ENCODE measurements at regions not wholly inside any gene's neighbourhood (a gene's known extent, or its start where the extent isn't known, plus 50 kb on each side); places are given as distances from the start of the nearest gene placed in this dataset.
A peak's percentile ranks its signal among the peaks of the same experiment; 100 is the strongest.

- no peak overlapping the region for H3K4me3 Mint-ChIP-seq (ENCODE audit: unreplicated experiment)
- H3K36me3 Mint-ChIP-seq (ENCODE audit: low read depth) = peaks cover 2% of the 10 kb centered on the region
- H3K27ac Mint-ChIP-seq (ENCODE audit: unreplicated experiment) = no peak overlapping the region
- H3K4me1 Mint-ChIP-seq (ENCODE audit: low read depth) = no peaks in the 10 kb centered on the region
- peaks cover 4% of the 10 kb centered on the region for H3K27me3 Mint-ChIP-seq (ENCODE audit: low read depth)
- TF ChIP-seq CTCF (IDR thresholded peaks at IDR 0.05) = no peak
- H3K9me3 Mint-ChIP-seq (ENCODE audit: low read depth) = peaks cover 13% of the 10 kb centered on the region
- no peak for DNase-seq (ENCODE audit: low spot score)
These were observed 333.5 kb upstream of the DCN start for GRCh38 chr12:91515944-91516694.

- Mint-ChIP-seq H3K27me3 (ENCODE audit: low read depth) (peaks cover 4% of the 10 kb centered on the region), H3K4me1 (ENCODE audit: low read depth) (peaks cover 2% of the 10 kb centered on the region), H3K4me3 (ENCODE audit: unreplicated experiment) (no peak overlapping the region), H3K9me3 (ENCODE audit: low read depth) (peaks cover 5% of the 10 kb centered on the region), H3K36me3 (ENCODE audit: low read depth) (no peaks in the 10 kb centered on the region), H3K27ac (ENCODE audit: unreplicated experiment) (no peak overlapping the region)
- no peak for TF ChIP-seq CTCF (IDR thresholded peaks at IDR 0.05)
- no peak for DNase-seq (ENCODE audit: low spot score)
These were observed 330.7 kb upstream of the DCN start for GRCh38 chr12:91513313-91513712.

GRCh38 chr12:91511795-91512420, 329.3 kb upstream of the DCN start:
- Mint-ChIP-seq H3K9me3 (ENCODE audit: low read depth) (no peaks in the 10 kb centered on the region), H3K4me3 (ENCODE audit: unreplicated experiment) (no peak overlapping the region), H3K4me1 (ENCODE audit: low read depth) (peaks cover 17% of the 10 kb centered on the region), H3K36me3 (ENCODE audit: low read depth) (no peaks in the 10 kb centered on the region), H3K27ac (ENCODE audit: unreplicated experiment) (no peak overlapping the region), H3K27me3 (ENCODE audit: low read depth) (peaks cover 4% of the 10 kb centered on the region)
- no peak for DNase-seq (ENCODE audit: low spot score)
- TF ChIP-seq CTCF (IDR thresholded peaks at IDR 0.05) = no peak

- no peak for TF ChIP-seq CTCF (IDR thresholded peaks at IDR 0.05)
- no peak for DNase-seq (ENCODE audit: low spot score)
- no peak overlapping the region for H3K4me3 Mint-ChIP-seq (ENCODE audit: unreplicated experiment)
- no peaks in the 10 kb centered on the region for H3K27me3 Mint-ChIP-seq (ENCODE audit: low read depth)
- H3K9me3 Mint-ChIP-seq (ENCODE audit: low read depth) = peaks cover 3% of the 10 kb centered on the region
- peaks cover 35% of the 10 kb centered on the region for H3K4me1 Mint-ChIP-seq (ENCODE audit: low read depth)
- H3K27ac Mint-ChIP-seq (ENCODE audit: unreplicated experiment) = peak overlapping the region; percentile 77
- H3K36me3 Mint-ChIP-seq (ENCODE audit: low read depth) = no peaks in the 10 kb centered on the region
These were observed 325.1 kb upstream of the DCN start for GRCh38 chr12:91507754-91508153.

GRCh38 chr12:91506452-91506851, 323.8 kb upstream of the DCN start:
- peaks cover 35% of the 10 kb centered on the region for H3K4me1 Mint-ChIP-seq (ENCODE audit: low read depth)
- peak overlapping the region; percentile 17 for H3K27ac Mint-ChIP-seq (ENCODE audit: unreplicated experiment)
- peaks cover 4% of the 10 kb centered on the region for H3K9me3 Mint-ChIP-seq (ENCODE audit: low read depth)
- no peak for TF ChIP-seq CTCF (IDR thresholded peaks at IDR 0.05)
- H3K27me3 Mint-ChIP-seq (ENCODE audit: low read depth) = no peaks in the 10 kb centered on the region
- no peaks in the 10 kb centered on the region for H3K36me3 Mint-ChIP-seq (ENCODE audit: low read depth)
- DNase-seq (ENCODE audit: low spot score) = no peak
- H3K4me3 Mint-ChIP-seq (ENCODE audit: unreplicated experiment) = no peak overlapping the region
